ENCODE measurements at regions not wholly inside any gene's neighbourhood (a gene's known extent, or its start where the extent isn't known, plus 50 kb on each side); places are given as distances from the start of the nearest gene placed in this dataset.

DNA sequence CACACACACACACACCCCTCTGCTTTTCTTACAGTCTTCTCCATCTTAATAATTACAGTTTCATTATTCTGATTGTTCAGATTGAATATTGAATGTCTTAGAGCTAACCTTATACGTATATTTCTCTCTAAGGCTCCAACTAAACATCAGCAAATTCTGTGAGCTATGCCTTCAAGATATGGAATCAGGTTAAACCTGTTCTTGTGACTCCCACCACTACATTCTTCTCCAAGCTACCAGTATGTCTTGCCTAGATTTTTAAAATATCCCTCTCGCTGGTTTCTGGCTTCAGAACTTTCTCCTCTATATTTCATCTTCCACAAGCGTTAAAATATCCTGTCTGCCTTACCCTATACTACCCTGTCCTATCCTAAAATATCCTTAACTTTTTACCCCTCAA lies 1346.4 kb upstream of the CDH2 start:
- TF ChIP-seq, protein P1, sequence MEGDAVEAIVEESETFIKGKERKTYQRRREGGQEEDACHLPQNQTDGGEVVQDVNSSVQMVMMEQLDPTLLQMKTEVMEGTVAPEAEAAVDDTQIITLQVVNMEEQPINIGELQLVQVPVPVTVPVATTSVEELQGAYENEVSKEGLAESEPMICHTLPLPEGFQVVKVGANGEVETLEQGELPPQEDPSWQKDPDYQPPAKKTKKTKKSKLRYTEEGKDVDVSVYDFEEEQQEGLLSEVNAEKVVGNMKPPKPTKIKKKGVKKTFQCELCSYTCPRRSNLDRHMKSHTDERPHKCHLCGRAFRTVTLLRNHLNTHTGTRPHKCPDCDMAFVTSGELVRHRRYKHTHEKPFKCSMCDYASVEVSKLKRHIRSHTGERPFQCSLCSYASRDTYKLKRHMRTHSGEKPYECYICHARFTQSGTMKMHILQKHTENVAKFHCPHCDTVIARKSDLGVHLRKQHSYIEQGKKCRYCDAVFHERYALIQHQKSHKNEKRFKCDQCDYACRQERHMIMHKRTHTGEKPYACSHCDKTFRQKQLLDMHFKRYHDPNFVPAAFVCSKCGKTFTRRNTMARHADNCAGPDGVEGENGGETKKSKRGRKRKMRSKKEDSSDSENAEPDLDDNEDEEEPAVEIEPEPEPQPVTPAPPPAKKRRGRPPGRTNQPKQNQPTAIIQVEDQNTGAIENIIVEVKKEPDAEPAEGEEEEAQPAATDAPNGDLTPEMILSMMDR (conservative IDR thresholded peaks at IDR 0.05; ENCODE audit: low read depth, low read length), result no peak
- TF ChIP-seq EZH2 (IDR thresholded peaks at IDR 0.05; ENCODE audit: borderline replicate concordance, low read depth, low read length, poor library complexity, severe bottlenecking), result no peak

Measured in A673 (cell line).